Neural cell (in vitro differentiated cells): ENCODE measurements at regions not wholly inside any gene's neighbourhood (a gene's known extent, or its start where the extent isn't known, plus 50 kb on each side); places are given as distances from the start of the nearest gene placed in this dataset.

Experiments
- H2AFZ ChIP-seq: fragments of 200-600, 300-800 bp; sonication (generic), shearing (Covaris generic); 2 replicates; pipeline ENCODE4 v1.6.0; 2014; ENCODE audit warnings: low read depth, mild to moderate bottlenecking, antibody characterized with exemption, low read length, moderate library complexity
- H3F3A ChIP-seq: fragments of 200-600 bp; shearing (Covaris generic); 2 replicates; pipeline ENCODE4 v1.6.1; 2016; ENCODE audit warnings: mild to moderate bottlenecking, moderate library complexity, mixed read lengths, antibody characterized with exemption, low read length; ENCODE audit not compliant: insufficient read depth, poor library complexity, severe bottlenecking
- H3K27ac ChIP-seq: fragments of 200-600, 300-800 bp; sonication (generic), shearing (Covaris generic); 2 replicates; pipeline ENCODE4 v1.5.1; 2014; ENCODE audit warnings: mild to moderate bottlenecking, low read length, moderate library complexity
- H3K27me3 ChIP-seq: fragments of 300-800, 200-600 bp; sonication (generic), shearing (Covaris generic); 2 replicates; pipeline ENCODE4 v1.6.0; 2014; ENCODE audit warnings: mild to moderate bottlenecking, low read depth, low read length, moderate library complexity; ENCODE audit not compliant: insufficient read depth
- H3K36me3 ChIP-seq: fragments of 300-800, 200-600 bp; sonication (generic), shearing (Covaris generic); 2 replicates; pipeline ENCODE4 v1.5.1; 2014; ENCODE audit warnings: mild to moderate bottlenecking, antibody characterized with exemption, low read length, moderate library complexity; ENCODE audit not compliant: insufficient read depth
- H3K4me2 ChIP-seq: fragments of 300-800, 200-600 bp; sonication (generic), shearing (Covaris generic); 2 replicates; pipeline ENCODE4 v1.6.0; 2014; ENCODE audit warnings: mild to moderate bottlenecking, low read length
- H3K4me3 ChIP-seq: fragments of 300-800, 200-600 bp; sonication (generic), shearing (Covaris generic); 2 replicates; pipeline ENCODE4 v1.5.1; 2014; ENCODE audit warnings: mild to moderate bottlenecking, low read length, moderate library complexity
- H3K79me2 ChIP-seq: fragments of 200-600 bp; shearing (Covaris generic); replicated peaks from 2 replicates; pipeline ENCODE4 v1.6.0; 2014; ENCODE audit warnings: mild to moderate bottlenecking, low read length, moderate library complexity; ENCODE audit not compliant: insufficient read depth
- H3K9ac ChIP-seq: fragments of 300-800, 200-600 bp; sonication (generic), shearing (Covaris generic); 2 replicates; pipeline ENCODE4 v1.6.1; 2016; ENCODE audit warnings: mild to moderate bottlenecking, low read length, mixed read lengths
- H3K9me2 ChIP-seq: fragments of 200-600 bp; shearing (Covaris generic); 2 replicates; pipeline ENCODE4 v1.6.1; 2016; ENCODE audit warnings: mild to moderate bottlenecking, low read length, mixed read lengths; ENCODE audit not compliant: insufficient read depth
- H3K9me3 ChIP-seq: fragments of 200-600, 300-800 bp; sonication (generic), shearing (Covaris generic); 2 replicates; pipeline ENCODE4 v1.6.1; 2016; ENCODE audit warnings: mild to moderate bottlenecking, mixed run types, low read length, moderate library complexity, mixed read lengths
- H4K20me1 ChIP-seq: fragments of 200-600 bp; shearing (Covaris generic); 2 replicates; pipeline ENCODE4 v1.6.1; 2016; ENCODE audit warnings: mild to moderate bottlenecking, mixed run types; ENCODE audit not compliant: insufficient read depth
- CTCF ChIP-seq: fragments of 450-650 bp; IDR thresholded peaks from 2 replicates; pipeline ENCODE4 v1.5.1; 2014; ENCODE audit warnings: antibody characterized with exemption, mild to moderate bottlenecking, moderate library complexity; ENCODE audit not compliant: poor library complexity, severe bottlenecking
- EP300 ChIP-seq: fragments of 450-650 bp; conservative IDR thresholded peaks from 2 replicates; pipeline ENCODE4 v1.6.1; 2014; ENCODE audit warnings: antibody characterized with exemption, mild to moderate bottlenecking, moderate library complexity; ENCODE audit not compliant: poor library complexity, severe bottlenecking
- EZH2 ChIP-seq: fragments of 200-600, 300-800 bp; shearing (Covaris generic), sonication (generic); IDR thresholded peaks from 2 replicates; pipeline ENCODE4 v1.6.1; 2014; ENCODE audit warnings: antibody characterized with exemption, low read length, borderline replicate concordance, mild to moderate bottlenecking; ENCODE audit not compliant: insufficient read depth, poor library complexity, severe bottlenecking
- MXI1 ChIP-seq: fragments of 450-650 bp; conservative IDR thresholded peaks from 2 replicates; pipeline ENCODE4 v1.6.1; 2014; ENCODE audit warnings: antibody characterized with exemption, mild to moderate bottlenecking; ENCODE audit not compliant: poor library complexity, severe bottlenecking
- POLR2AphosphoS5 ChIP-seq: IDR thresholded peaks from 2 replicates; pipeline ENCODE4 v1.6.1; 2012
- RAD21 ChIP-seq: fragments of 450-650 bp; conservative IDR thresholded peaks from 2 replicates; pipeline ENCODE4 v1.6.1; 2014; ENCODE audit warnings: antibody characterized with exemption, mild to moderate bottlenecking, moderate library complexity
- REST ChIP-seq: IDR thresholded peaks from 2 replicates; pipeline ENCODE4 v1.6.1; 2012; ENCODE audit warnings: borderline replicate concordance
- SMC3 ChIP-seq: fragments of 450-650 bp; conservative IDR thresholded peaks from 2 replicates; pipeline ENCODE4 v1.6.1; 2014; ENCODE audit warnings: antibody characterized with exemption, mild to moderate bottlenecking, moderate library complexity; ENCODE audit not compliant: poor library complexity
- TAF1 ChIP-seq: IDR thresholded peaks from 2 replicates; pipeline ENCODE4 v1.6.1; 2012; ENCODE audit warnings: low read depth

GRCh38 chr6:146962329-146962728, 241.9 kb upstream of the STXBP5 start:
- H3K27ac ChIP-seq = no peak overlapping the region
- H3F3A ChIP-seq = no peaks in the 10 kb centered on the region
- no peaks in the 10 kb centered on the region for H3K36me3 ChIP-seq
- H3K9ac ChIP-seq = no peak overlapping the region
- H3K27me3 ChIP-seq = no peaks in the 10 kb centered on the region
- H3K79me2 ChIP-seq = no peaks in the 10 kb centered on the region
- TF ChIP-seq TAF1 (no peak), RAD21 (no peak), CTCF (no peak), MXI1 (no peak), EP300 (no peak), REST (no peak), POLR2AphosphoS5 (no peak), SMC3 (no peak), EZH2 (no peak)
- H3K9me2 ChIP-seq = no peaks in the 10 kb centered on the region
- H3K9me3 ChIP-seq = peaks cover 7% of the 10 kb centered on the region
- H2AFZ ChIP-seq = no peak overlapping the region
- no peak overlapping the region for H3K4me3 ChIP-seq
- H4K20me1 ChIP-seq = no peaks in the 10 kb centered on the region
- H3K4me2 ChIP-seq = no peak overlapping the region

- Histone ChIP-seq H3K27me3 (no peaks in the 10 kb centered on the region), H3K9ac (no peak overlapping the region), H4K20me1 (no peaks in the 10 kb centered on the region), H3K4me2 (no peak overlapping the region), H2AFZ (no peak overlapping the region), H3K9me2 (no peaks in the 10 kb centered on the region), H3K79me2 (no peaks in the 10 kb centered on the region), H3K27ac (no peak overlapping the region), H3K4me3 (no peak overlapping the region), H3K36me3 (no peaks in the 10 kb centered on the region), H3F3A (no peaks in the 10 kb centered on the region), H3K9me3 (peaks cover 7% of the 10 kb centered on the region)
- no peak for TF ChIP-seq MXI1
- TF ChIP-seq SMC3 = no peak
- no peak for TF ChIP-seq POLR2AphosphoS5
- TF ChIP-seq REST = no peak
- no peak for TF ChIP-seq RAD21
- no peak for TF ChIP-seq EP300
- TF ChIP-seq CTCF = no peak
- TF ChIP-seq EZH2 = no peak
- no peak for TF ChIP-seq TAF1
Measured at GRCh38 chr6:146965110-146965689, 239.0 kb upstream of the STXBP5 start.
